WERI-Rb-1 (cell line): ENCODE measurements at regions not wholly inside any gene's neighbourhood (a gene's known extent, or its start where the extent isn't known, plus 50 kb on each side); places are given as distances from the start of the nearest gene placed in this dataset.

Source experiments
- DNase-seq: peaks from one replicate; pipeline ENCODE4 v3.0.0-alpha.2; 2020
- H3K27ac ChIP-seq: fragments of 250-450 bp; sonication (Bioruptor Pico); 2 replicates; pipeline ENCODE4 v1.5.1; 2020; ENCODE audit warnings: mild to moderate bottlenecking, moderate library complexity
- H3K27me3 ChIP-seq: fragments of 250-450 bp; sonication (Bioruptor Pico); 2 replicates; pipeline ENCODE4 v1.5.1; 2021; ENCODE audit warnings: mild to moderate bottlenecking, low read depth, moderate library complexity; ENCODE audit not compliant: insufficient read depth, severe bottlenecking
- H3K36me3 ChIP-seq: fragments of 250-450 bp; sonication (Bioruptor Pico); 2 replicates; pipeline ENCODE4 v1.5.1; 2020; ENCODE audit warnings: mild to moderate bottlenecking, moderate library complexity
- H3K4me3 ChIP-seq: 2 replicates; pipeline ENCODE4 v1.5.1; 2011; ENCODE audit warnings: low read depth, mild to moderate bottlenecking, control low read depth, low read length
- H3K9me3 ChIP-seq: fragments of 250-450 bp; sonication (Bioruptor Pico); 2 replicates; pipeline ENCODE4 v1.5.1; 2021; ENCODE audit warnings: mild to moderate bottlenecking, moderate library complexity; ENCODE audit not compliant: severe bottlenecking
- TF ChIP-seq, protein P1 (sequence below): IDR thresholded peaks from 2 replicates; pipeline ENCODE4 v1.5.1; 2011; ENCODE audit warnings: low read depth, mild to moderate bottlenecking, control low read depth, inconsistent platforms, low read length

DNA sequence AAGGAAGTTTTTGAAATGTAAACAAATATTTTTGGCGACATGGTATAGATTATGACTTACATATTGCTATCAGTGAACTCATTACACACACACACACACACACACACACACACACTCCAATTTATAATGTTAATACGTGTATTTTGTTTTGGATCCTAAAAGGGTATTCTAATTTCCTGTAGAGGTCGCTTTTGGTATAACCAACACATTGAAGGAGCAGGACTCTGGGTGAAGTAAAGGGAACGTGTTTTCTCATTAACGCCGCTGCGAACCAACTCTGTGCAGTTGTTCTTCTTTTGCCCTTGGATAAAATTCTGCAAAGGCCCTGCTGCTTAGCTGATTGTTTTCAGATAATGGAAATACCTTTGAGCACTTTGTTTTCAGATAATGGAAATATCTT lies 190.4 kb downstream of the PMAIP1 start:
- Histone ChIP-seq H3K36me3 (no peaks in the 10 kb centered on the region), H3K9me3 (peaks cover 6% of the 10 kb centered on the region), H3K4me3 (no peak overlapping the region), H3K27me3 (no peaks in the 10 kb centered on the region), H3K27ac (no peak overlapping the region)
- TF ChIP-seq, protein P1, sequence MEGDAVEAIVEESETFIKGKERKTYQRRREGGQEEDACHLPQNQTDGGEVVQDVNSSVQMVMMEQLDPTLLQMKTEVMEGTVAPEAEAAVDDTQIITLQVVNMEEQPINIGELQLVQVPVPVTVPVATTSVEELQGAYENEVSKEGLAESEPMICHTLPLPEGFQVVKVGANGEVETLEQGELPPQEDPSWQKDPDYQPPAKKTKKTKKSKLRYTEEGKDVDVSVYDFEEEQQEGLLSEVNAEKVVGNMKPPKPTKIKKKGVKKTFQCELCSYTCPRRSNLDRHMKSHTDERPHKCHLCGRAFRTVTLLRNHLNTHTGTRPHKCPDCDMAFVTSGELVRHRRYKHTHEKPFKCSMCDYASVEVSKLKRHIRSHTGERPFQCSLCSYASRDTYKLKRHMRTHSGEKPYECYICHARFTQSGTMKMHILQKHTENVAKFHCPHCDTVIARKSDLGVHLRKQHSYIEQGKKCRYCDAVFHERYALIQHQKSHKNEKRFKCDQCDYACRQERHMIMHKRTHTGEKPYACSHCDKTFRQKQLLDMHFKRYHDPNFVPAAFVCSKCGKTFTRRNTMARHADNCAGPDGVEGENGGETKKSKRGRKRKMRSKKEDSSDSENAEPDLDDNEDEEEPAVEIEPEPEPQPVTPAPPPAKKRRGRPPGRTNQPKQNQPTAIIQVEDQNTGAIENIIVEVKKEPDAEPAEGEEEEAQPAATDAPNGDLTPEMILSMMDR = peak; percentile 41; the same call in 1 of the 2 replicates
- DNase-seq = peak; percentile 28

DNA sequence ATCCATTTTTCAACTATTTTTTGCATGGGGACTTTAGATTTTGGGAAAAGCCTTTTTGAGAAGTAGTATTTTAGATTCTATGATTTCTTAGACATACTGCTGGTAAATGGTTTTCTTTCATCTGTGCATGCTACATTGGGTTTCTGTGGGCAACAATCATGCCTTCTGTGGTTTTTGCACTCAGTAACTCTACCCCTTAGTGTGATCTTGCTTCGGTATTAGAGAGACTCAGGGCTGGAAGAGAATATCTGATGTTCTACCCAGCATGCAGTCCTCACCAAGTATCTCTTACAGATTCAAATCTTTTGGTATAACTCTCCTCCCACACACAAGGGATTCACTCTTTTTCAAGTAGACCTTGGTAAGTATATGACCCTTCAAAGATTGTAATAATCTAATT lies 183.0 kb downstream of the PMAIP1 start:
- DNase-seq = no peak
- Histone ChIP-seq H3K27me3 (no peaks in the 10 kb centered on the region), H3K4me3 (no peak overlapping the region), H3K9me3 (peaks cover 2% of the 10 kb centered on the region), H3K36me3 (no peaks in the 10 kb centered on the region), H3K27ac (no peak overlapping the region)
- TF ChIP-seq, protein P1 = no peak

DNA sequence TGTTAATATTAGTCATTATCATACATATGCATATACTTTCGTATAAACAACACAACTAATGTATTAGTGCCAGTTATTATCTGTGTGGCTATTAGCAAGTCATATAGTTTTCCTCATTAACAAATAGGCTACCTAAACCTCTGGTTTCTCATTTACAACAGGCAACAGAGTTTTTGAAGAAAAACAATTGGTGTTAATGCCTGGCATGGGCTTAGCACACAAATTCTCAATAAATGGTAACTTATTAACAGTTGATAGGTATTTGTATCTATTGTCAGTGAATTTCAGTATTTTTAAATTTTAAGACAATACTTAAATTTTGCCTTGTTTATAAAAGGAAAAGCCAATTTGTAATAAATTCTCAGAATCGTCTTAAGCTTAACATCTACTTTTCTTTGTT lies 182.5 kb downstream of the PMAIP1 start:
- no peak for DNase-seq
- Histone ChIP-seq H3K9me3 (peaks cover 2% of the 10 kb centered on the region), H3K27ac (no peak overlapping the region), H3K36me3 (no peaks in the 10 kb centered on the region), H3K27me3 (no peaks in the 10 kb centered on the region), H3K4me3 (no peak overlapping the region)
- TF ChIP-seq, protein P1 = no peak

DNA sequence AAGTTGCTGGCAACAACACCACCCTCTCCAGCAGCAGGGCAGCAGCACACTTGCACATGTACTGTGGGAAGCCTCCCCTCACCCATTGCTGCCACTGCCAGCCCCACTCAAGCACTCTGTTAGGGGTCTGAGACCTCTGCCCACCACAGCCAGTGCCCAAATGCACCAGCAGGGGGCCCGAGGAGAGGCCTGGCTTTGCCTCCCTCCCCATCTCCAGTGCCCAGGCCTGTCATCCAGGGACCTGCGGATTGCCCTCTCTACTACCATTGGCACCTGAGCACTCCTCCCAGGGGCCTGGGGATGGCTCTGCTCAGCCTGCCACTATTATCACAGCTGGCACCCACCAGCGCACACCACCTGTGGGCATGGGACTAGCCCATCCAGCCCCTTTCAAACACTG lies 175.7 kb downstream of the PMAIP1 start:
- TF ChIP-seq, protein P1 = peak; percentile 38
- peaks cover 5% of the 10 kb centered on the region for H3K9me3 ChIP-seq
- H3K27me3 ChIP-seq = no peaks in the 10 kb centered on the region
- H3K4me3 ChIP-seq = no peak overlapping the region
- no peaks in the 10 kb centered on the region for H3K36me3 ChIP-seq
- no peak for DNase-seq
- H3K27ac ChIP-seq = no peak overlapping the region

DNA sequence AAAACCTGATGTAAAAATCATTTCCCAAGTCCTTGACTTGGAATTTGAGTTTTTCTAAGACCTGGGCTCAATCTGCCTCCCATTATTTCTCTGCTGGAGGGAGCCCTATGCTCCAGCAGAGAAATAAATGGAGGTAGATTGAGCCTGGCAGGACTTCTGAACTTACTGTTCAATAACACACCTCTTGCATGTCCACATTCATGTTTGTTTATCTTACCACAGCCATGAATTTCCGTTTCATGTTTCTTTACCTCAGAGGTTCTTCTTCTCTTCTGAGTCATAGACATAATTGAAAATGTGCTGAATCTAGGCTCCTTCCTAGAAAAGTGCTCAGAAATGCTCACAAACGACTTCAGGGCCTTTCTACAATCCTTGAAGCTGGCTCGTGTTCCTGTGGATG lies 170.8 kb downstream of the PMAIP1 start:
- H3K27me3 ChIP-seq = no peaks in the 10 kb centered on the region
- TF ChIP-seq, protein P1 = no peak
- no peak overlapping the region for H3K27ac ChIP-seq
- no peak for DNase-seq
- no peak overlapping the region for H3K4me3 ChIP-seq
- H3K36me3 ChIP-seq = no peaks in the 10 kb centered on the region
- H3K9me3 ChIP-seq = no peaks in the 10 kb centered on the region

DNA sequence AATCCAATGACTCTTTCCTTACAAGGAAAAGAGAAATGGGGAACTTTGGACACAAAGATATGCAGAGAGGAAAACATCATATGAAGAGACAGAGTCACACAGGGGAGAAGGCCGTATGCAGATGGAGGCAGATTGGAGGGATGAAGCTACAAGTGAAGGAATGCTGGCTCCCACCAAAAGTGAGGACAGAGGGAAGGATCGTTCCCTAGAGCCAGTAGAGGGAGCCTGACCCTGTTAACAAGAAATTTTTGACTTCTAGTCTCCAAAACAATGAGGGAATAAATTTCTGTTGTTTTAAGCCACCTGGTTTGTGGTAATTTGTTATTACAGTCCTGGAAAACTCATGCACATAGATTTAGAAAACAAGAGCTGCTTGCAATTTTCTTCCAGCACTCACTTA lies 169.3 kb downstream of the PMAIP1 start:
- no peaks in the 10 kb centered on the region for H3K36me3 ChIP-seq
- TF ChIP-seq, protein P1 = peak; percentile 36; the same call in 1 of the 2 replicates
- no peak for DNase-seq

More for the DNA sequence above, 169.3 kb downstream of the PMAIP1 start:
- no peaks in the 10 kb centered on the region for H3K27me3 ChIP-seq
- H3K27ac ChIP-seq = no peak overlapping the region
- no peaks in the 10 kb centered on the region for H3K9me3 ChIP-seq
- H3K4me3 ChIP-seq = no peak overlapping the region
